AG04449 (cell line): ENCODE measurements at regions not wholly inside any gene's neighbourhood (a gene's known extent, or its start where the extent isn't known, plus 50 kb on each side); places are given as distances from the start of the nearest gene placed in this dataset.

Experiments
- CTCF ChIA-PET: fragments of 350-600 bp; formaldehyde crosslinking; extraction: SDS; loops from one replicate; lab custom pipeline; 2021; ENCODE audit warnings: antibody characterized with exemption; lab: Yijun Ruan, JAX
- POLR2A ChIA-PET: fragments of 400-600, 350-600 bp; formaldehyde crosslinking; extraction: SDS; loops from one replicate; lab custom pipeline; 2020; ENCODE audit warnings: antibody characterized with exemption, inconsistent platforms; lab: Yijun Ruan, JAX
- DNase-seq: peaks from one replicate; pipeline ENCODE4 v3.0.0-alpha.2; 2010; ENCODE audit warnings: low read depth, low spot score
- H3K4me3 ChIP-seq: 2 replicates; pipeline ENCODE4 v1.5.1; 2011; ENCODE audit warnings: low read depth, mild to moderate bottlenecking, control low read depth, low read length
- CTCF ChIP-seq: IDR thresholded peaks from one replicate; pipeline ENCODE4 v1.5.1; 2011; ENCODE audit warnings: mild to moderate bottlenecking, moderate library complexity, low read length, control low read depth, inconsistent platforms; ENCODE audit not compliant: insufficient read depth; ENCODE audit errors: missing control alignments

DNA sequence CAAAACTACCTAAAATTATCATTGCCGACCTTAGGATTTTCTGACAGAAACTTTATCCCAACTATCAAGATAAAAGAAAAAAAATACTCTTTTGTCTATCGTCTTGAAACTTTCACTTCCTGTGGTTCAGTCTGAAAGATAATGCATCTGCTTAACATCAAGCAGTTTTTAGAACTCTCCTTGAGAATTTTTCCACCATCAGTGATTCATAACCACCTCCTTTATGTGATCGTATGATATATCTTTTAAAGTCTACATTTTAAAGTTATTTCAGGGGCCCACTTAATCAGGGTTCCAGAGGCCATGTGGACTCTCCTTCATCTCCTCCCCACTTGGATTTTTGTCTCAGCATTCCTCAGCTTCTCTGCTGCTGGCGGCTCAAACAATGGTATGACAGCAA is 272.8 kb upstream of the TENM3 start:
- CTCF ChIA-PET = interaction anchor here (1.5 kb wide), 1 partner anchor 11 kb away, joined by 3 read pairs; no protein-coding TSS in a partner anchor
- TF ChIP-seq CTCF = no peak
- DNase-seq = no peak
- H3K4me3 ChIP-seq = no peak overlapping the region
- POLR2A ChIA-PET = interaction anchor here (0.6 to 0.7 kb wide), 2 partner anchors 608 to 948 kb away, joined by 3 to 5 read pairs; no protein-coding TSS in a partner anchor

DNA sequence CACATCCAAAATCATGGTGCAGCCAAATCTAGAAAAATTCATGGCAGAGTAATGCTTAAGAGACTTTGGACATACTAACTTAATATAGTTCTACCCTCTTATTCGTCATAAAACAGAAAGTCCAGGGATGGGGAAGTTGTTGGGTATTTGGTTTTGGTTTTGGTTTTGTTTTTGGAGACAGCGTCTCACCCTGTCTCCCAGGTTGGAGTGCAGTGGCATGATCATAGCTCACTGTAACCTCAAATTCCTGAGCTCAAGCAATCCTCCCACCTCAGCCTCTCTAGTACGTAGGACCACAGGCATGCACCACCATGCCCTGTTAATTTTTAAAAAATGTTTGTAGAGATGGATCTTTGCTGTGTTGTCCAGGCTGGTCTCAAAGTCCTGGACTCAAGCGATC is 271.8 kb upstream of the TENM3 start:
- no peak for DNase-seq
- CTCF ChIA-PET = interaction anchor here (0.6 to 1.5 kb wide), 4 partner anchors 11 to 160 kb away, joined by 3 to 5 read pairs (median 3); no protein-coding TSS in a partner anchor
- H3K4me3 ChIP-seq = no peak overlapping the region
- POLR2A ChIA-PET = interaction anchor here (0.6 kb wide), 1 partner anchor 122 kb away, joined by 3 read pairs; no protein-coding TSS in a partner anchor
- TF ChIP-seq CTCF = no peak

DNA sequence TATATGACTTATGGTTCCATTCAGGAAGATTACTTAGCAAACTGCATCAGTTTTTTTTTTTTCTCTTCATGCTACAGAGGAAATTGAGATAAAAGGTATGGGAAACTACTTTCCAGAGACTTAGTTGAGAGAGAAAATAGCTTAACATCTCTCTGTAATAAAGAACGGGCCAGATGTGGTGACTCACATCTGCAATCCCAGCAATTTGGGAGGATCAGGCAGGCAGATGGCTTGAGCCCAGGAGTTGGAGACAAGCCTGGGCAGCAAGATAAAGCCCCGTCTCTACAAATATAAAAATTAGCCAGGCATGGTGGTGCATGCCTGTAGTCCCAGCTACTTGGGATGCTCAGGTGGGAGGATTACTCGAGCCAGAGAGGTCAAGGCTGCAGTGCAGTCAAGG is 271.2 kb upstream of the TENM3 start:
- ChIA-PET POLR2A (interaction anchor here (0.6 kb wide), 1 partner anchor 121 kb away, joined by 3 read pairs; no protein-coding TSS in a partner anchor), CTCF (interaction anchor here (0.6 to 1.4 kb wide), 4 partner anchors 9 to 160 kb away, joined by 3 to 5 read pairs (median 3); no protein-coding TSS in a partner anchor)
- TF ChIP-seq CTCF = no peak
- no peak for DNase-seq
- H3K4me3 ChIP-seq = no peak overlapping the region

DNA sequence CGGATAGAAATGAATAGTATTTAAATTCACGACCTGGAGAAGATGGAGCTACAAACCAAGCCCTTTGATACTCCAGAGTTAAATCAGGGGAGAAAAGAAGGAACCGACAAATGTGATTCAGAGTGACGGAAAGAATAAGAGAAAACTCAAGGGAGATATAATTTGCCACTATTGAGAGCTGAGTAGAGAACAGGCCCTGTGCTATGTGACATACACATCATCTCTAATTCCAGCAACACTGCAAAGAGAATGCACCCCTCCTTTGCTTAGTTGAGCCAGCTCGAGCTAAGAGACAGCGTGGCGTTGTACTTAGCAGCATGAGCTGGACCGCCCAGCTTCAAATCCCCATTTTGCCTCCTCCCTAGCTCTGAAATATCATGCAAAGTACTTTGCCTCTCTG is 266.4 kb upstream of the TENM3 start:
- ChIA-PET POLR2A (no interaction called here), CTCF (interaction anchor here (1.3 kb wide), 1 partner anchor 20 kb away, joined by 3 read pairs; no protein-coding TSS in a partner anchor)
- TF ChIP-seq CTCF = no peak
- no peak for DNase-seq
- H3K4me3 ChIP-seq = no peak overlapping the region

DNA sequence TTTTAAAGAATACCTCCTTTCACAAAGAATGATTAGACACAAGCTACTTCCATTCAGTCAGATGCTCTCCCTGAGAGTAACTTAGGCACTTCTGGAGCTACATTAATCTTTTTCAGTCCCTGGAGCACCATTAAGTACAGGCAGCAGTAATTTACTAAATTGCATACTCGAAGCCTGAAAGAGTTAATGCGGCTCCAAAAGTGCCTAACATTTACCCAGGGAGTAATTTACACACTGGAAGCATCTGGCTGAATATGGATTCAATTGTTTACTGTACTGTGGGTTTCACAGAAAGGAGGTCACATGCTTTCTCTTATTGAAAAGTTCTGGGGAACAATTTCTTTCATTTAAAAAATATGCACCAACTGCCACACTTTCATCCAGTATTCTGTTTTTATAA is 260.8 kb upstream of the TENM3 start:
- no peak for TF ChIP-seq CTCF
- DNase-seq = no peak
- H3K4me3 ChIP-seq = no peak overlapping the region
- ChIA-PET POLR2A (no interaction called here), CTCF (interaction anchor here (1.0 kb wide), 1 partner anchor 11 kb away, joined by 5 read pairs; no protein-coding TSS in a partner anchor)

DNA sequence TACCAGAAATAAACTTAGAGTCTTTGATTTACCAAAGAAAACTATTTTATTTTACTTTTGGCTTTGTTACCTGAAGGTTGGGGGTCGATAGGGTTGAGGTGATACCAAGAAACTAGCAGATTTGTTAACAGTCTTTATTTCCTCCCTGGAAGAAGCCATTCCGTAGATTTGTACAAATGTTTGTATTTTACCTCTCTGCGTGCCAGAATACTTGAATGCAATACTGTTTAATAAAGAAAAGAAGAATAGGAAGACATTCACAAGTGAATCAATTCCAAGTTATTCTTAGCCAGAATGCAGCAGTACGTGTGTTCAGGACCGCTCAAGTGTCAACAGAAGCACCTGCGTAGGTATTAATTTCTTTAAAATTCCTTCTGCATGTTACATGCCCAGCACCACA is 260.3 kb upstream of the TENM3 start:
- H3K4me3 ChIP-seq = no peak overlapping the region
- no peak for TF ChIP-seq CTCF
- ChIA-PET CTCF (interaction anchor here (1.0 kb wide), 1 partner anchor 12 kb away, joined by 5 read pairs; no protein-coding TSS in a partner anchor), POLR2A (no interaction called here)
- DNase-seq = no peak
